Trophoblast cell (in vitro differentiated cells and primary cell): ENCODE measurements at regions not wholly inside any gene's neighbourhood (a gene's known extent, or its start where the extent isn't known, plus 50 kb on each side); places are given as distances from the start of the nearest gene placed in this dataset.

ENCODE experiments used
- DNase-seq, 2 donors: peaks; one replicate each; pipeline ENCODE4 v3.0.0-alpha.2; 2016
- H2AFZ ChIP-seq: 2 replicates; pipeline ENCODE4 v1.6.1; 2013; ENCODE audit warnings: low read length, moderate library complexity, mild to moderate bottlenecking; ENCODE audit not compliant: insufficient read depth, poor library complexity
- H2AK5ac ChIP-seq: 2 replicates; pipeline ENCODE4 v1.6.1; 2013; ENCODE audit warnings: mild to moderate bottlenecking, low read length
- H2BK120ac ChIP-seq: 2 replicates; pipeline ENCODE4 v1.6.1; 2013; ENCODE audit warnings: low read length, mild to moderate bottlenecking, moderate library complexity; ENCODE audit not compliant: insufficient read depth, poor library complexity
- H2BK12ac ChIP-seq: 2 replicates; pipeline ENCODE4 v1.6.1; 2013; ENCODE audit warnings: mild to moderate bottlenecking, low read length, moderate library complexity
- H2BK5ac ChIP-seq: 2 replicates; pipeline ENCODE4 v1.6.1; 2013; ENCODE audit warnings: low read length, low read depth, moderate library complexity, mild to moderate bottlenecking; ENCODE audit not compliant: poor library complexity
- H3K14ac ChIP-seq: 2 replicates; pipeline ENCODE4 v1.6.1; 2013; ENCODE audit warnings: mild to moderate bottlenecking, low read length
- H3K18ac ChIP-seq: 2 replicates; pipeline ENCODE4 v1.6.1; 2013; ENCODE audit warnings: mild to moderate bottlenecking, low read length
- H3K23ac ChIP-seq: 2 replicates; pipeline ENCODE4 v1.6.1; 2013; ENCODE audit warnings: low read length
- H3K27ac ChIP-seq: 2 replicates; pipeline ENCODE4 v1.5.1; 2013; ENCODE audit warnings: low read depth, mild to moderate bottlenecking, inconsistent platforms, low read length, moderate library complexity
- H3K27me3 ChIP-seq: 2 replicates; pipeline ENCODE4 v1.6.1; 2013; ENCODE audit warnings: inconsistent platforms, mild to moderate bottlenecking, low read length, moderate library complexity; ENCODE audit not compliant: insufficient read depth
- H3K36me3 ChIP-seq, 2 experiments: 1 replicate in 1 of 2; 2 replicates in 1 of 2; pipeline ENCODE4 v1.6.1; 2013; ENCODE audit warnings: low read length in 2 of 2, mild to moderate bottlenecking in 2 of 2, moderate library complexity in 1 of 2; ENCODE audit not compliant: insufficient read depth in 2 of 2, control insufficient read depth in 1 of 2
- H3K4ac ChIP-seq: 2 replicates; pipeline ENCODE4 v1.6.1; 2013; ENCODE audit warnings: low read depth, mild to moderate bottlenecking, low read length, moderate library complexity
- H3K4me1 ChIP-seq, 2 experiments: 1 replicate in 1 of 2; 2 replicates in 1 of 2; pipeline ENCODE4 v1.6.1; 2013; ENCODE audit warnings: low read length in 2 of 2, mild to moderate bottlenecking in 2 of 2, moderate library complexity in 1 of 2; ENCODE audit not compliant: insufficient read depth in 2 of 2, control insufficient read depth in 1 of 2
- H3K4me2 ChIP-seq: 2 replicates; pipeline ENCODE4 v1.6.1; 2013; ENCODE audit warnings: inconsistent platforms, mild to moderate bottlenecking, low read length, moderate library complexity
- H3K4me3 ChIP-seq: 2 replicates; pipeline ENCODE4 v1.5.1; 2013; ENCODE audit warnings: mild to moderate bottlenecking, low read depth, low read length, inconsistent platforms
- H3K79me1 ChIP-seq: one replicate; pipeline ENCODE4 v1.6.1; 2013; ENCODE audit warnings: low read length
- H3K79me2 ChIP-seq: 2 replicates; pipeline ENCODE4 v1.6.1; 2013; ENCODE audit warnings: low read length, mild to moderate bottlenecking; ENCODE audit not compliant: control insufficient read depth, insufficient read depth, poor library complexity
- H3K9ac ChIP-seq: 2 replicates; pipeline ENCODE4 v1.6.1; 2013; ENCODE audit warnings: mild to moderate bottlenecking, low read length
- H3K9me3 ChIP-seq: 2 replicates; pipeline ENCODE4 v1.6.1; 2013; ENCODE audit warnings: low read depth, mild to moderate bottlenecking, control low read depth, inconsistent platforms, low read length; ENCODE audit not compliant: insufficient read depth
- H4K12ac ChIP-seq: 2 replicates; pipeline ENCODE4 v1.6.1; 2013; ENCODE audit warnings: low read depth, mild to moderate bottlenecking, low read length, moderate library complexity
- H4K8ac ChIP-seq: 2 replicates; pipeline ENCODE4 v1.6.1; 2013; ENCODE audit warnings: low read depth, mild to moderate bottlenecking, low read length, moderate library complexity
- H4K91ac ChIP-seq: one replicate; pipeline ENCODE4 v1.6.1; 2013; ENCODE audit warnings: low read depth, mild to moderate bottlenecking, low read length, moderate library complexity
- WGBS: extraction: QIAGEN DNeasy Blood & Tissue Kit; methylation state at CpG from one replicate; pipeline ENCODE4 v1.1.7; 2013; ENCODE audit warnings: missing lambda C conversion rate; ENCODE audit not compliant: insufficient read length, insufficient coverage; ENCODE audit errors: extremely low coverage; 5-methylcytosine and 5-hydroxymethylcytosine counted together

DNA sequence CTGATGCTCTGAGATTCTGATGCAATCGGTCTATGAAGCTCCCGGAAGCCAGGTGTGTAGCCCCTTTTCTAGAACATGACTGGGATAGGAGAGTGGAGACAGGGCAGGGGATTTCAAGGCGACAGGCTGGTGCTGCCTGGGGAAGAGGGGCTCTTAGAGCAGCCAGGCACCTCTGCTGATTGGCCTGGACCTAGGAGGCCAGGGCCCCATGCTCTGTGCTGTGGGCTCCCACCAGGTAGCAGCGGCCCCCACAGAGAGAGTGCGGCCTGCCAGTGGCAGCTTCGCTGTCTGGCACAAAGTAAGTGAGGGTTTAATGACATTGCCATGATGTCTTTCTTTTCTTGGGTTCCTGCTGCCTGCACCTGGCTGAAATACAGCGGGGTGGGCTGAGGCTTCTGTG lies 99.4 kb upstream of the PODXL start:
- Histone ChIP-seq H3K79me2 (no peaks in the 10 kb centered on the region), H3K79me1 (peaks cover 4% of the 10 kb centered on the region), H4K12ac (no peak overlapping the region), H3K4ac (no peak overlapping the region), H2AFZ (no peak overlapping the region), H3K14ac (no peak overlapping the region), H2BK12ac (no peak overlapping the region), H4K91ac (no peak overlapping the region), H3K9me3 (peaks cover 3% of the 10 kb centered on the region), H2BK120ac (no peak overlapping the region), H3K36me3 (no peaks in the 10 kb centered on the region), H3K4me1 (peaks cover 3 to 19% of the 10 kb centered on the region in 2 experiments), H3K4me3 (no peak overlapping the region), H4K8ac (no peak overlapping the region), H3K27me3 (no peaks in the 10 kb centered on the region), H3K18ac (no peak overlapping the region), H3K9ac (no peak overlapping the region), H3K4me2 (no peak overlapping the region), H2AK5ac (no peak overlapping the region), H3K23ac (no peak overlapping the region), H3K27ac (no peak overlapping the region), H2BK5ac (no peak overlapping the region)
- DNase-seq, result no peak
- no CpG with 5 or more reads among the region's 7 CpGs for WGBS

DNA sequence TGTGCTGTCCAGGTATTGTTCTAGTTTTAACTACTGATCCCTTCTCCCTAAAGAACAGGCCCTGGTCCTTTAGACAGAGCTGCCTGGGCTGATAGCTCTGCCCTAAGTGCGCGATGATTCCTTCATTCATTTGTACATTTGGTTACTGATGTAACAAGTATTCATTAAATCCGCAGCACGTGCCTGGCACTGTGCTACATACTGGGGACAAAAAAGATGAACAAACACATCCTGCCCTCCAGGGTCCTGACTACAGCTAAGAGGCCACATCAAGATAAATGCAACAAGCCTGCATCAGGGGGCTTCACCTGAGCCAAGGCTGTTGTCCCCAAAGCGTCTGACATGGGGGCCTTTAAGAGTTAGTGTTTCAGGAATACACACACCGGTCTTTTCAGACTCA lies 99.0 kb upstream of the PODXL start:
- Histone ChIP-seq H2BK5ac (no peak overlapping the region), H3K9ac (no peak overlapping the region), H4K12ac (no peak overlapping the region), H3K23ac (no peak overlapping the region), H3K36me3 (no peaks in the 10 kb centered on the region), H3K79me2 (no peaks in the 10 kb centered on the region), H3K18ac (no peak overlapping the region), H3K27me3 (no peaks in the 10 kb centered on the region), H4K91ac (no peak overlapping the region), H2AFZ (no peak overlapping the region), H4K8ac (no peak overlapping the region), H3K4me1 (peaks cover 3 to 19% of the 10 kb centered on the region in 2 experiments), H2BK12ac (no peak overlapping the region), H3K4ac (no peak overlapping the region), H2BK120ac (no peak overlapping the region), H3K4me2 (no peak overlapping the region), H2AK5ac (no peak overlapping the region), H3K27ac (no peak overlapping the region), H3K14ac (no peak overlapping the region), H3K9me3 (peaks cover 3% of the 10 kb centered on the region), H3K79me1 (peaks cover 4% of the 10 kb centered on the region), H3K4me3 (no peak overlapping the region)
- DNase-seq, result no peak
- no CpG with 5 or more reads among the region's 6 CpGs for WGBS

DNA sequence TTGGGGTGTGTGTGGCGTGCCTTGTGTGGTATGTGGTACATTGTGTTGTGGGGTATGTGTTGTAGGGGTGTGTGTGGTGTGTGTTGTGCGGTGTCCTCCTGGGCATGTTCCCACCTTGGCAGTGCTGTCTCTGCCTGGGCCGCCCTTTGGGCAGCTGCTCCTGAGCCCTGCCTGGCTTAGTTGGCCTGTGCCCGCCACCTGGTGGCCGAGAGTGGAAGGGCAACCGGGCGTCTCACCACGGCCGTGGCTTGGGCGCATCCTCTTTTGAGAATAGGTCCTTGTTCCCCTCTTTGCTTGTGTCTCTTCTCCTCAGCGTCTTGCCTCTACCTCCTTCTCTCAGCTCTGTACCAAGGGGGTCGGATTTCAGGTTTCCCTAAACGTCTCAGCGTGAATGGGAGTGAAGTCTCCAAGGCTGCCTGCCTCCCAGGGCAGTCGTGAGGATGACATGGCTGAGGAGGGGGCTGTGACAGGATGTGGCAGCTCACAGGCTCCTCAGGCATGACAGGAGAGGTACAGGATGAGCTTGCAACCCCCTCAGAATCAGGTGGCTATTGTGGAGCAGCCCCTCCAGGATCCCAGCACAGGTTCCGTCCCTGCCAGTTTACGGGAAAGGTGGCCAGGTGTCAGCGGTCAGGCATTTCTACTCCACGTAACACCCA lies 98.4 kb upstream of the PODXL start:
- Histone ChIP-seq H2AK5ac (peak overlapping the region; percentile 21), H3K4ac (no peak overlapping the region), H3K14ac (no peak overlapping the region), H3K79me1 (peaks cover 6% of the 10 kb centered on the region), H3K4me3 (no peak overlapping the region), H3K23ac (no peak overlapping the region), H2BK5ac (no peak overlapping the region), H3K4me1 (peaks cover 4 to 23% of the 10 kb centered on the region in 2 experiments), H3K4me2 (no peak overlapping the region), H3K27ac (no peak overlapping the region), H3K9me3 (peaks cover 3% of the 10 kb centered on the region), H2AFZ (no peak overlapping the region), H2BK12ac (peak overlapping the region; percentile 20), H2BK120ac (no peak overlapping the region), H4K91ac (no peak overlapping the region), H3K9ac (no peak overlapping the region), H4K8ac (no peak overlapping the region), H3K18ac (no peak overlapping the region), H4K12ac (no peak overlapping the region), H3K27me3 (no peaks in the 10 kb centered on the region), H3K36me3 (no peaks in the 10 kb centered on the region), H3K79me2 (no peaks in the 10 kb centered on the region)
- WGBS, result 100% methylated on average over 1 of the region's 19 CpGs
- DNase-seq, result peak; percentile 72 to 88

DNA sequence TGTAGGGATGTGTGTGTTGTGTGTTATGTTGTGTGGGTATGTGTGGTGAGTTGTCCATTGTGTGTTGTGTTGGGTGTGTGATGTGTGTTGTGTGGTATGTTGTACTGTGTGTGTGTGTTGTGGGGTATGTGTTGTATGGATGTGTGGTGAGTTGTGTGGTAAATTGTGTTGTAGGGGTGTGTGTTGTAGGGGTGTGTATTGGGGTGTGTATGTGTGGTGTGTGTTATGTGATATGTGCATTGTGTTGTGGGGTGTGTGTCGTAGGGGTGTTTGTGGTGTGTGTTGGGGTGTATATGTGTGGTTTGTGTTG lies 97.8 kb upstream of the PODXL start:
- Histone ChIP-seq H2AK5ac (no peak overlapping the region), H2AFZ (no peak overlapping the region), H3K18ac (no peak overlapping the region), H3K27me3 (no peaks in the 10 kb centered on the region), H3K79me2 (no peaks in the 10 kb centered on the region), H3K23ac (peak overlapping the region; percentile 19), H3K4me1 (peaks cover 10 to 29% of the 10 kb centered on the region in 2 experiments), H4K12ac (no peak overlapping the region), H3K9me3 (peaks cover 3% of the 10 kb centered on the region), H3K36me3 (no peaks in the 10 kb centered on the region), H3K4me2 (no peak overlapping the region), H3K27ac (no peak overlapping the region), H3K4me3 (no peak overlapping the region), H4K8ac (no peak overlapping the region), H4K91ac (peak overlapping the region; percentile 13), H2BK5ac (no peak overlapping the region), H2BK12ac (peak overlapping the region; percentile 35), H3K79me1 (peaks cover 12% of the 10 kb centered on the region), H3K14ac (no peak overlapping the region), H3K9ac (no peak overlapping the region), H2BK120ac (no peak overlapping the region), H3K4ac (no peak overlapping the region)
- WGBS, result 100% methylated on average over 1 of the region's 1 CpG
- no peak for DNase-seq
